ENCODE measurements at regions not wholly inside any gene's neighbourhood (a gene's known extent, or its start where the extent isn't known, plus 50 kb on each side); places are given as distances from the start of the nearest gene placed in this dataset.

DNA sequence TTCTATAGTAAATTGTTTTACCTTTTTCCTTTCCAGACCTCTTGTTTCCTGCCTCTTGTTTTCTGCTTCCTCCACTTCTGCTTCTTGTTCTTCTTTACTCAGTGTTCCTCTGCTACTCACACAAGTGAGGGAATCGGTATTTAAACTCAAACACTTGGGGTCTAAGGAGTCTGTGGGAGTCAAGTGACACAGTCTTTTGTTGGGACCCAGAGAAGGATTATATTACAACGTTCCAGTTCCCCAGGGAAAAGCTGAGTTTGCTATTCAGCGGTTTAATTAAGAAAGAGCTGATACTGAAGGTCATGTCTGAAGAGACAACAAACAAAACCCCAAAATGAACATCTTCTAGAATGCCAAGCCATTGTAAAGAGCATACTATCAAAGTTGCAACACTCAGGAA, 107.8 kb upstream of the CITED2 start:
- no peak for DNase-seq (ENCODE audit: low spot score)

DNA sequence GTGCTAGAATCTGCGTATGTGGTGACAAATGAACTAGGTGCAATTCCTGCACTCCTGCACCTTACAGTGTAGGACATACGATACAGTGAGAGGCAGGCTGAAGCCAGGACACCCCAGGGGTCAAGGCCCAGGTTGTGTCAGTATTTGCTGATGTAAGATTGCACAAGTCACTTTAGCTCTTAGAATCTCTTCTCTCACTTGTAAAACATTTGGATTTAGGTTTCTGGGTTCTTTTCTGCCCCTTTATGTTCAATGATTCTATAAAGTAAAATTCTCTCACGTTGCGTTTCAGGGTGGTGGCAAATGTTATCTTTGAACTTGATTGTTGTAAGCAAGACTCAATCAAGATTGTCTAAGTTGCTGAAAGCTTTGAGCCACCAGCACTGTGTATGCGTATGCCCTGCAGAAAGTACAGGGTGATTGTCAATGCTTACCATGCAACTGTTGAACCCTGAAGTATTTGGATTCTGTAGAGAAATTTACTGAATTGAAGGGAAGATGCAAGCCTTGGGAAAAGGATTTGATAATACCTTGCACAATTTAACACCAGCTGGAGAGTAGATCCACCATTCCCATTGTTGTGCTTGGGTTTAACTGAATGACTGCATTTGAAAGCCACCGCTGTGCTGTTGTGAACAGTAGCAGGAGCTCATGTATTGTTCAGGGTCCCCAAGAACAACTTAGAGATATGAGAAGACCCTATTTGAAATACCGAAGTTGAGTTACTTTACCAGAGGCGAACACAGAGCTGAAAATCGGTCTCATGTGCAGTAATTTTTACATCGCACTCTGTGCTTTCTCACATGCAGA, 106.1 kb upstream of the CITED2 start:
- Histone ChIP-seq H3K36me3 (replicated peaks; ENCODE audit: insufficient read depth, low read depth) (no peaks in the 10 kb centered on the region), H3K79me2 (no peaks in the 10 kb centered on the region), H3K9me3 (ENCODE audit: low read depth) (no peaks in the 10 kb centered on the region), H2AFZ (no peak overlapping the region), H3K27ac (no peak overlapping the region), H3K4me2 (no peak overlapping the region), H3K27me3 (no peaks in the 10 kb centered on the region), H3K4me3 (no peak overlapping the region), H3K9me2 (replicated peaks; ENCODE audit: insufficient read depth) (no peaks in the 10 kb centered on the region), H3K4me1 (ENCODE audit: insufficient read depth) (no peaks in the 10 kb centered on the region), H4K20me1 (ENCODE audit: insufficient read depth, poor library complexity, severe bottlenecking) (no peaks in the 10 kb centered on the region)
- DNase-seq (ENCODE audit: low spot score), result no peak
- TF ChIP-seq EZH2phosphoT487 (IDR thresholded peaks at IDR 0.05; ENCODE audit: low read depth, severe bottlenecking, unreplicated experiment), result no peak
- TF ChIP-seq, protein P1, sequence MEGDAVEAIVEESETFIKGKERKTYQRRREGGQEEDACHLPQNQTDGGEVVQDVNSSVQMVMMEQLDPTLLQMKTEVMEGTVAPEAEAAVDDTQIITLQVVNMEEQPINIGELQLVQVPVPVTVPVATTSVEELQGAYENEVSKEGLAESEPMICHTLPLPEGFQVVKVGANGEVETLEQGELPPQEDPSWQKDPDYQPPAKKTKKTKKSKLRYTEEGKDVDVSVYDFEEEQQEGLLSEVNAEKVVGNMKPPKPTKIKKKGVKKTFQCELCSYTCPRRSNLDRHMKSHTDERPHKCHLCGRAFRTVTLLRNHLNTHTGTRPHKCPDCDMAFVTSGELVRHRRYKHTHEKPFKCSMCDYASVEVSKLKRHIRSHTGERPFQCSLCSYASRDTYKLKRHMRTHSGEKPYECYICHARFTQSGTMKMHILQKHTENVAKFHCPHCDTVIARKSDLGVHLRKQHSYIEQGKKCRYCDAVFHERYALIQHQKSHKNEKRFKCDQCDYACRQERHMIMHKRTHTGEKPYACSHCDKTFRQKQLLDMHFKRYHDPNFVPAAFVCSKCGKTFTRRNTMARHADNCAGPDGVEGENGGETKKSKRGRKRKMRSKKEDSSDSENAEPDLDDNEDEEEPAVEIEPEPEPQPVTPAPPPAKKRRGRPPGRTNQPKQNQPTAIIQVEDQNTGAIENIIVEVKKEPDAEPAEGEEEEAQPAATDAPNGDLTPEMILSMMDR (IDR thresholded peaks at IDR 0.05; ENCODE audit: poor library complexity), result no peak
- no peak for TF ChIP-seq EZH2 (IDR thresholded peaks at IDR 0.05; ENCODE audit: borderline replicate concordance)
- WGBS (ENCODE audit: low lambda C conversion rate, missing lambda C conversion rate), result 74% methylated on average over 10 of the region's 10 CpGs

More for the DNA sequence above, 107.8 kb upstream of the CITED2 start:
- no peaks in the 10 kb centered on the region for H3K9me2 ChIP-seq (replicated peaks; ENCODE audit: insufficient read depth)
- no peaks in the 10 kb centered on the region for H3K36me3 ChIP-seq (replicated peaks; ENCODE audit: insufficient read depth, low read depth)
- no peaks in the 10 kb centered on the region for H3K4me1 ChIP-seq (ENCODE audit: insufficient read depth)
- H3K27me3 ChIP-seq, result no peaks in the 10 kb centered on the region
- 36% methylated on average over 3 of the region's 3 CpGs for WGBS (ENCODE audit: low lambda C conversion rate, missing lambda C conversion rate)
- no peak overlapping the region for H3K4me2 ChIP-seq
- no peaks in the 10 kb centered on the region for H3K79me2 ChIP-seq
- no peaks in the 10 kb centered on the region for H4K20me1 ChIP-seq (ENCODE audit: insufficient read depth, poor library complexity, severe bottlenecking)
- H2AFZ ChIP-seq, result no peak overlapping the region
- H3K9me3 ChIP-seq (ENCODE audit: low read depth), result no peaks in the 10 kb centered on the region
- TF ChIP-seq EZH2 (IDR thresholded peaks at IDR 0.05; ENCODE audit: borderline replicate concordance) (no peak), EZH2phosphoT487 (IDR thresholded peaks at IDR 0.05; ENCODE audit: low read depth, severe bottlenecking, unreplicated experiment) (no peak)
- TF ChIP-seq, protein P1 (IDR thresholded peaks at IDR 0.05; ENCODE audit: poor library complexity), result no peak
- H3K27ac ChIP-seq, result no peak overlapping the region
- no peak overlapping the region for H3K4me3 ChIP-seq

DNA sequence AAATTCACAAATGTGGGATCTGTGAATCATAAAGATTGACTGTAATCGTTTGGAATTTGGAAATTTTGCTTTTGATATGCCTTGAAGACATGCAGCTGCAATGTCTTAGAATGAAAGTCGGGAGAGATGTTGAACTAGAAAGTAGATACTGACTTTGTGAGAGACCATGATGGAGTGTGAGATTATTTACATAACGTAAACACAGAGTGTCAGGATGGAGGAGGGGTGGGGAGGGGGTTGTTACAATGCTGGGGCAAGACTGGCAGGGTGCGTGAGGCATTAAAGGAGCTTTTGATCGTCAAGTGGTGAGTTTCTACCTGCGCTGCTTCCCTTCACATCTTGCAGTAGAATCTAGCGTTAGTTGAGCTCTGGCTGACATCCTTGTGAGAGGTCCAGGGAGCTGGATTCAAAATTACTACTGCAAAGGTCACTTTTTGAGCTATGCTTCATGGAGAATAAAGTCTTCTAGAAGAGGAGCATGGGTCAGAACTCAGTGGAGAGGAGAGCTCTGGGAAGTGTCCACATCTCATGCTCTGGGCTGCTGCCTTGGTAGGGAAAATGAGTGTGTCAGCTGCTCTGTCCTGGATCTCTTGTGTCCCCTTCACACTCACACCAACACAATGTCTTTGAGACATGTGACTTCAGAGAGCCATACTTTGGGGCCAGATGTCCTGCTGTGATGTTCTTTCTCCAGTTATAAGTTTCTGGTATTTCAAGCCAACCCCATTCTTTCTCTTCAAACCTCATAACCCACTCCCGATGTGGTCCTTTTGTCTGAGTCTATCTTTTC, 105.2 kb upstream of the CITED2 start:
- no peak for DNase-seq (ENCODE audit: low spot score)
- Histone ChIP-seq H3K4me2 (no peak overlapping the region), H3K4me3 (no peak overlapping the region), H3K4me1 (ENCODE audit: insufficient read depth) (peaks cover 7% of the 10 kb centered on the region), H3K27ac (no peak overlapping the region), H3K79me2 (no peaks in the 10 kb centered on the region), H4K20me1 (ENCODE audit: insufficient read depth, poor library complexity, severe bottlenecking) (no peaks in the 10 kb centered on the region), H2AFZ (no peak overlapping the region), H3K27me3 (no peaks in the 10 kb centered on the region), H3K9me2 (replicated peaks; ENCODE audit: insufficient read depth) (no peaks in the 10 kb centered on the region), H3K9me3 (ENCODE audit: low read depth) (no peaks in the 10 kb centered on the region), H3K36me3 (replicated peaks; ENCODE audit: insufficient read depth, low read depth) (no peaks in the 10 kb centered on the region)
- 77% methylated on average over 8 of the region's 8 CpGs for WGBS (ENCODE audit: low lambda C conversion rate, missing lambda C conversion rate)
- TF ChIP-seq, protein P1 (IDR thresholded peaks at IDR 0.05; ENCODE audit: poor library complexity), result no peak
- TF ChIP-seq EZH2phosphoT487 (IDR thresholded peaks at IDR 0.05; ENCODE audit: low read depth, severe bottlenecking, unreplicated experiment), result no peak
- no peak for TF ChIP-seq EZH2 (IDR thresholded peaks at IDR 0.05; ENCODE audit: borderline replicate concordance)

Measured in hepatocyte (in vitro differentiated cells).